Stimulated activated CD4-positive, alpha-beta T cell treated with anti-CD3 and anti-CD28 coated beads, Interleukin-2, amount 100 ng/mL, for 48 hours (primary cell): ENCODE measurements at regions not wholly inside any gene's neighbourhood (a gene's known extent, or its start where the extent isn't known, plus 50 kb on each side); places are given as distances from the start of the nearest gene placed in this dataset.
"Not testable (repeated sequence)": the region's sequence is repeated elsewhere in the genome, so short reads cannot be mapped to it uniquely, and the experiment has no call there.

Experiments
- DNase-seq, 2 donors: peaks; one replicate each; pipeline ENCODE4 v3.0.0-alpha.2; 2020

- no peak for DNase-seq
These were observed 413.2 kb downstream of the MIAT start for GRCh38 chr22:27070594-27070993.

- no peak for DNase-seq
These were observed 416.4 kb downstream of the MIAT start for GRCh38 chr22:27073601-27074425.

GRCh38 chr22:27075028-27075678, 417.8 kb downstream of the MIAT start:
- DNase-seq: no peak

- no peak for DNase-seq
These were observed 418.5 kb downstream of the MIAT start for GRCh38 chr22:27075891-27076290.

- DNase-seq: not testable (repeated sequence)
These were observed 420.7 kb downstream of the MIAT start for GRCh38 chr22:27078064-27078463.

DNA sequence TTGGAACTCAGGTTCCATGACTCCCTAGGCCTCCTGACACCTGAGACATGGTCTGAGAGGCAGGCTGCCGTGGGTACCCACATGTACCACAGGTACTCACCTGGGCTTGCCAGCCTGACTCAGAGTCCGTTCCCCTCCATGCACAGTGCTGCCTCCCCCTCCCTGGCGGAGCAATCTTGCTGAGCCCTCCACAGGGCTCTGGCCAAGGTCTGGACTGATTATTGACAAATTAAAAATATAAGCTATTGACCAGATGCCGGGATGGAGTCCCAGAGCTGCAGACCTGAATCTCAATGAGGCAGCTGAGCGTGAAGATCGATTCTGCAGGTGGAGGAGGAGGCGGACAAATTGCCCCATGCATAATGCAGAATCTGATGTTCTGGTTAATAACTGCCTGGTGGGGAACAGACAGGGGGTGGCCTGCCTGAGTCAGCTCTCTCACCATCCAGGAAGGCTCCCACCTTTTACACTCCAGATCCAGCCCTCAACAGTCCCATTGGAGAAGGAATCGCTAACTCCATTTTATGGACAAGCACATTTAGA, 422.7 kb downstream of the MIAT start:
- DNase-seq: no peak

DNA sequence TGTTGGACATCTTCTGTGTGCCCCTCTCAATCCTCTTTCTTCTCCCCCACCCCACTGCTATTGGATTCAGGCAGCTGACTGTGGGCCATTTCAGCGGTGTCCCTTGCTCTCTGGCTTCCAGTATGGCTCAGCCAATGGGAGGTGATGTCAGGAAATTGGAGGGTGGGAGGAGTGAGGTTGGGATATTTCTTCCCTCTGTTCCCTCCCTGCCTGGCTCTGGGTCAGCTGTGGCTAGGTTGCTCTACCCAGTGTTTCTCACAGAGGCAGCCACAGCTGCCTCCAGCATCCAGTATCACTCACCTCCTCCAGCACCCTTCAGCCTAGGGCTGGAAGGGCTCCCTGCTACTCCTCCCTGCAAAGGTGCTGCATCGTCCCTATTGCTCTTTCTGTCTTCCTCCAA, 423.5 kb downstream of the MIAT start:
- no peak for DNase-seq

GRCh38 chr22:27083610-27084009, 426.2 kb downstream of the MIAT start:
- DNase-seq: no peak

GRCh38 chr22:27084130-27084529, 426.7 kb downstream of the MIAT start:
- DNase-seq: no peak

GRCh38 chr22:27086080-27087044, 429.0 kb downstream of the MIAT start:
- DNase-seq: no peak

GRCh38 chr22:27087051-27087450, 429.7 kb downstream of the MIAT start:
- DNase-seq: no peak

DNA sequence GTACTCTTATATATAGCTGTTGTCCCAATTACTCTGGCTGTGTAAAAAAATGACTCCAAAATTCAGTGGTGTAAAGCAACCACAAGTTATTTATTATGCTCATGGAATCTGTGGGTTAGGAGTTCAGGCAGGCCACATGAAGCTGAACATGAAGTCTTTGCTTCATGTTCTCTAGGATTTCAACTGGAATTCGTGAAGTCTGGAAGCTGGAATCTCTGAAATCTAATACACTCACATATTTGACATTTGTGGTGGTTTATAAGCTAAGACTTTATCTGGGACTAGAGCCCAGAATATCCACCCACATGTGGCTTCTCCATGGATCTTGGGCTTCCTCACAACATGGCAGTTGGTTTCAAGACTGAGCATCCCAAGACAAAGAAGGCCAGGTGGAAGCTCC, 430.6 kb downstream of the MIAT start:
- no peak for DNase-seq

GRCh38 chr22:27089264-27089663, 431.9 kb downstream of the MIAT start:
- DNase-seq: no peak

GRCh38 chr22:27090611-27091011, 433.2 kb downstream of the MIAT start:
- DNase-seq: no peak

DNA sequence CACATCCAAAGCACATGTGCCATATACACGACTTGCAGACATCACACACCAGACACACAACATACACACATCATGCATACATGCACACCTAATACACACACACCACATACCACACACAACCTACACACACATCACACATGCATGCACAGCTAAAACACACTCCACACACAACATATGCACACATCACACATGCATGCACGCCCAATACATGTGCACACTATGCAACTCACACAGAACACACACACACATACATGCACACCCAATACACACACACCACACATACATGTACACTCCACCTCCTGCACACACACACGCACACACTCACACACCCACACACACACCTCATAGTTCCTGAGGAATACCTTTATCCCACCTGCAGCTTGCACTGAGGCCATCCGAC, 436.0 kb downstream of the MIAT start:
- no peak for DNase-seq

GRCh38 chr22:27094633-27095308, 437.4 kb downstream of the MIAT start:
- DNase-seq: no peak

DNA sequence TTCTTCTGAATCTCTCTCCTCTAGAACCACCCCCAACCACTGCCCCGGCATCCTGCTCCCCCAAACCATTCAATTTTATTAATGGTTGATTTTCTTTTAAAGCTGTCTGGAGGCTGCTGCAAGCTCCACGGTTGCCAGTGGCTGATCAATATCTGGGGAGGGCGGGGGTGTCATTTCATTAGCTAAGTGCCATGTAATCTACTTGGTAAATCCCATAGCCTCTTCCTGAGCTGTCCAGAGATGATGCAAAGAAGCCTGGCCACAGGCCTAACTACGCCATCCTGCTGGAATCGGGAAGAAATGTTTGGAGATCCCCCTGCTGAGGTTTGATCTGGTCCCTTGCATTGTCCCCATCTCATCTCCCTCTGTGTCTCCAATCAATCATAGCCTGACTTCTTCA, 440.1 kb downstream of the MIAT start:
- no peak for DNase-seq

DNA sequence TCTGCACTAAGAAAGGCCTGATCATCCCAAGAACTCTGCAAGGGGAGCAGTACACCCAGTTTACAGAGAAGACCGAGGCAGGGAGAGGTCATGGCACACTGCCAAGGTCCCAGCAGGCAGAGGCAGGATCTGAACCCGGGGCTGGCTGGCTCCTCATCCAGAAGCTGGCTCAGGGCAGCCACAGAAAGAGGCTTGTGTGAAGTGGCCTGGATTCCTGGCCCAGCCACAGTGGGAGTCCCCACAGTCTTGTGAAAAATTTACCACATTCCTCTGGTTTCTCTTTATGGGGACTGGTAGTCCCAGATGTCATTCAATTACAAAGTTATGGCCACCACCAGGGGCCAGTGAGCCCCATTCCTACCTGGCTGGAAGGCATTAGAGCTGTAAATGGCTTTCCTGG, 440.5 kb downstream of the MIAT start:
- DNase-seq: no peak

GRCh38 chr22:27099946-27100722, 442.7 kb downstream of the MIAT start:
- no peak for DNase-seq

DNA sequence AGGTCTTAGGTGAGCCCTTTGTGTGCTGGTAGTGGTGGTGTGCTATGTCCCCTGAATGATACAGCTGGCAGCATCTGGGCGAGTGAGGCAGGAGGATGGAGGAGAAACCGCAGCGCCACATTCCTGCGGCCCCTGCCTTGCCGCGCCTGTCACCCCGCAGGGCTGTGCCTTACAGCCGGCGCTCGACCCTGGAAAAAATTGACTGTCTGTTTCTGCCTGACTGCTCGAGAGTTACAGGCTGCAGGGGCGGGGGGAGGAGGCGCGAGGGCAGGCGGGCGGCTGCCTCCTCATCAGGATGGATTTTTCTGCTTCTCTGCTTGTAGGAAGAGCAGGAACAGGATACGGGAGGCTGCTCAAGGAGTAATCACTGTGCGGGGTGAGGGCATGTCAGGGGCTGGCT, 443.4 kb downstream of the MIAT start:
- no peak for DNase-seq

- no peak for DNase-seq
These were observed 443.9 kb downstream of the MIAT start for GRCh38 chr22:27101288-27101687.

DNA sequence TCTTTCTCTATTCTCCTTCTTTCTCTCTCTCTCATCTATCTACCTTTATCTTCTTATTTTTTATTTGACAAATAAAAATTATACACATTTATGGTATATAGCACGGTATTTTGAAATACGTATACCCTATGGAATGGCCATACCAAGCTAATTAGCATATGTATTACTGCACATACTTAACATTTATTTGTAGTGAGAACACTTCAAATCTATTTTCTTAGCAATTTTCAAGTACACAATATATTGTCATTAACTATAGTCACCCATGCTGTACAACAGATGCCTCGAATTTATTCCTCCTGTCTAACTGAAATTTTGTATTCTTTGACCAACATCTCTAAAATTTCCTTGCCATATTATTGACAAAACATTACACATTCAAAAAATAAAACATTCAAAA, 447.1 kb downstream of the MIAT start:
- DNase-seq: no peak
